ENCODE measurements at regions not wholly inside any gene's neighbourhood (a gene's known extent, or its start where the extent isn't known, plus 50 kb on each side); places are given as distances from the start of the nearest gene placed in this dataset.
"Not testable (repeated sequence)": the region's sequence is repeated elsewhere in the genome, so short reads cannot be mapped to it uniquely, and the experiment has no call there.

GRCh38 chr13:90498816-90499215 is 848.7 kb upstream of the MIR17HG start:
- DNase-seq (ENCODE audit: extremely low read depth, low read depth): no peak

- DNase-seq (ENCODE audit: extremely low read depth, low read depth): no peak
Measured at GRCh38 chr13:90500569-90500968, 846.9 kb upstream of the MIR17HG start.

- no peak for DNase-seq (ENCODE audit: extremely low read depth, low read depth)
Measured at GRCh38 chr13:90502153-90502552, 845.3 kb upstream of the MIR17HG start.

- DNase-seq (ENCODE audit: extremely low read depth, low read depth): no peak
Measured at GRCh38 chr13:90502762-90503161, 844.7 kb upstream of the MIR17HG start.

GRCh38 chr13:90510319-90510718 is 837.2 kb upstream of the MIR17HG start:
- DNase-seq (ENCODE audit: extremely low read depth, low read depth): no peak

- DNase-seq (ENCODE audit: extremely low read depth, low read depth): no peak
Measured at GRCh38 chr13:90511903-90512302, 835.6 kb upstream of the MIR17HG start.

GRCh38 chr13:90514712-90515111 is 832.8 kb upstream of the MIR17HG start:
- DNase-seq (ENCODE audit: extremely low read depth, low read depth): not testable (repeated sequence)

GRCh38 chr13:90518417-90518816 is 829.1 kb upstream of the MIR17HG start:
- DNase-seq (ENCODE audit: extremely low read depth, low read depth): no peak

- no peak for DNase-seq (ENCODE audit: extremely low read depth, low read depth)
Measured at GRCh38 chr13:90519157-90519556, 828.3 kb upstream of the MIR17HG start.

- DNase-seq (ENCODE audit: extremely low read depth, low read depth): no peak
Measured at GRCh38 chr13:90526711-90527110, 820.8 kb upstream of the MIR17HG start.

GRCh38 chr13:90531744-90532143 is 815.7 kb upstream of the MIR17HG start:
- DNase-seq (ENCODE audit: extremely low read depth, low read depth): no peak

GRCh38 chr13:90532861-90533492 is 814.5 kb upstream of the MIR17HG start:
- DNase-seq (ENCODE audit: extremely low read depth, low read depth): no peak

- DNase-seq (ENCODE audit: extremely low read depth, low read depth): no peak
Measured at GRCh38 chr13:90533866-90534265, 813.6 kb upstream of the MIR17HG start.

GRCh38 chr13:90534617-90535370 is 812.7 kb upstream of the MIR17HG start:
- DNase-seq (ENCODE audit: extremely low read depth, low read depth): no peak

- no peak for DNase-seq (ENCODE audit: extremely low read depth, low read depth)
Measured at GRCh38 chr13:90535421-90535820, 812.1 kb upstream of the MIR17HG start.

GRCh38 chr13:90538063-90538462 is 809.4 kb upstream of the MIR17HG start:
- DNase-seq (ENCODE audit: extremely low read depth, low read depth): no peak

- DNase-seq (ENCODE audit: extremely low read depth, low read depth): no peak
Measured at GRCh38 chr13:90541346-90541745, 806.1 kb upstream of the MIR17HG start.

- DNase-seq (ENCODE audit: extremely low read depth, low read depth): no peak
Measured at GRCh38 chr13:90542959-90543505, 804.5 kb upstream of the MIR17HG start.

- DNase-seq (ENCODE audit: extremely low read depth, low read depth): no peak
Measured at GRCh38 chr13:90545070-90545840, 802.2 kb upstream of the MIR17HG start.

GRCh38 chr13:90547272-90547790 is 800.2 kb upstream of the MIR17HG start:
- no peak for DNase-seq (ENCODE audit: extremely low read depth, low read depth)

- DNase-seq (ENCODE audit: extremely low read depth, low read depth): no peak
Measured at GRCh38 chr13:90551253-90551652, 796.2 kb upstream of the MIR17HG start.
